ENCODE measurements at regions not wholly inside any gene's neighbourhood (a gene's known extent, or its start where the extent isn't known, plus 50 kb on each side); places are given as distances from the start of the nearest gene placed in this dataset.

GRCh38 chr3:70557976-70558375 lies 245.5 kb upstream of the MDFIC2 start:
- TF ChIP-seq POLR2A (IDR thresholded peaks at IDR 0.05) (no peak), CTCF (IDR thresholded peaks at IDR 0.05) (no peak), POLR2AphosphoS5 (IDR thresholded peaks at IDR 0.05) (no peak)
- H3K36me3 ChIP-seq: no peaks in the 10 kb centered on the region
- H3K4me3 ChIP-seq: no peak overlapping the region
- no peaks in the 10 kb centered on the region for H3K4me1 ChIP-seq
- intact Hi-C loops (cut with DNase I; ENCODE audit: low total_unique reads): no loop called here
- DNase-seq (ENCODE audit: low spot score in 2 of 2): no peak
- H3K9me3 ChIP-seq: no peaks in the 10 kb centered on the region
- H3K27me3 ChIP-seq: no peaks in the 10 kb centered on the region
- no peak overlapping the region for H3K27ac ChIP-seq

GRCh38 chr3:70556056-70556455 lies 243.6 kb upstream of the MDFIC2 start:
- no peak for DNase-seq (ENCODE audit: low spot score in 2 of 2)
- TF ChIP-seq POLR2AphosphoS5 (IDR thresholded peaks at IDR 0.05): no peak
- TF ChIP-seq POLR2A (IDR thresholded peaks at IDR 0.05): no peak
- no peak for TF ChIP-seq CTCF (IDR thresholded peaks at IDR 0.05)
- Histone ChIP-seq H3K9me3 (no peaks in the 10 kb centered on the region), H3K27ac (no peak overlapping the region), H3K27me3 (no peaks in the 10 kb centered on the region), H3K4me3 (no peak overlapping the region), H3K36me3 (no peaks in the 10 kb centered on the region), H3K4me1 (no peaks in the 10 kb centered on the region)
- intact Hi-C loops (cut with DNase I; ENCODE audit: low total_unique reads): no loop called here

- H3K27me3 ChIP-seq: no peaks in the 10 kb centered on the region
- no peak for TF ChIP-seq POLR2A (IDR thresholded peaks at IDR 0.05)
- no peak for TF ChIP-seq POLR2AphosphoS5 (IDR thresholded peaks at IDR 0.05)
- no peaks in the 10 kb centered on the region for H3K36me3 ChIP-seq
- no peak for DNase-seq (ENCODE audit: low spot score in 2 of 2)
- H3K4me1 ChIP-seq: no peaks in the 10 kb centered on the region
- no peak overlapping the region for H3K4me3 ChIP-seq
- no peak overlapping the region for H3K27ac ChIP-seq
- no peaks in the 10 kb centered on the region for H3K9me3 ChIP-seq
- intact Hi-C loops (cut with DNase I; ENCODE audit: low total_unique reads): no loop called here
These were observed 241.7 kb upstream of the MDFIC2 start for GRCh38 chr3:70554170-70554569.

- no peaks in the 10 kb centered on the region for H3K36me3 ChIP-seq
- no peaks in the 10 kb centered on the region for H3K4me1 ChIP-seq
- H3K27me3 ChIP-seq: no peaks in the 10 kb centered on the region
- H3K4me3 ChIP-seq: no peak overlapping the region
- H3K27ac ChIP-seq: no peak overlapping the region
- no peaks in the 10 kb centered on the region for H3K9me3 ChIP-seq
- intact Hi-C loops (cut with DNase I; ENCODE audit: low total_unique reads): no loop called here
- DNase-seq (ENCODE audit: low spot score in 2 of 2): peak; percentile 21 to 75
- TF ChIP-seq POLR2AphosphoS5 (IDR thresholded peaks at IDR 0.05) (no peak), CTCF (IDR thresholded peaks at IDR 0.05) (peak; percentile 32 to 68 (median 45))
These were observed 238.4 kb upstream of the MDFIC2 start for GRCh38 chr3:70550723-70551319.

GRCh38 chr3:70546679-70547078 lies 234.2 kb upstream of the MDFIC2 start:
- Histone ChIP-seq H3K27me3 (no peaks in the 10 kb centered on the region), H3K9me3 (no peaks in the 10 kb centered on the region), H3K36me3 (no peaks in the 10 kb centered on the region), H3K4me3 (no peak overlapping the region), H3K4me1 (no peaks in the 10 kb centered on the region), H3K27ac (no peak overlapping the region)
- DNase-seq (ENCODE audit: low spot score in 2 of 2): no peak
- intact Hi-C loops (cut with DNase I; ENCODE audit: low total_unique reads): no loop called here
- TF ChIP-seq POLR2AphosphoS5 (IDR thresholded peaks at IDR 0.05): no peak
- TF ChIP-seq CTCF (IDR thresholded peaks at IDR 0.05): no peak
- no peak for TF ChIP-seq POLR2A (IDR thresholded peaks at IDR 0.05)

GRCh38 chr3:70543493-70543892 lies 231.1 kb upstream of the MDFIC2 start:
- DNase-seq (ENCODE audit: low spot score in 2 of 2): no peak
- no peak for TF ChIP-seq POLR2A (IDR thresholded peaks at IDR 0.05)
- no peak for TF ChIP-seq POLR2AphosphoS5 (IDR thresholded peaks at IDR 0.05)
- no peak for TF ChIP-seq CTCF (IDR thresholded peaks at IDR 0.05)
- H3K4me3 ChIP-seq: no peak overlapping the region
- no peaks in the 10 kb centered on the region for H3K36me3 ChIP-seq
- no peaks in the 10 kb centered on the region for H3K9me3 ChIP-seq
- H3K4me1 ChIP-seq: no peaks in the 10 kb centered on the region
- H3K27ac ChIP-seq: no peak overlapping the region
- H3K27me3 ChIP-seq: no peaks in the 10 kb centered on the region
- intact Hi-C loops (cut with DNase I; ENCODE audit: low total_unique reads): no loop called here
